GM18505 (cell line): ENCODE measurements at regions not wholly inside any gene's neighbourhood (a gene's known extent, or its start where the extent isn't known, plus 50 kb on each side); places are given as distances from the start of the nearest gene placed in this dataset.

ENCODE experiments used
- ATAC-seq: cut with Tn5 transposase; IDR thresholded peaks from one replicate; pipeline ENCODE4 v1.9.1; 2021; ENCODE audit not compliant: unreplicated experiment
- POLR2A ChIP-seq: IDR thresholded peaks from 4 replicates; pipeline ENCODE4 v1.6.1; 2011; ENCODE audit warnings: borderline replicate concordance; ENCODE audit not compliant: insufficient read depth, insufficient read length; ENCODE audit errors: extremely low read depth

GRCh38 chrX:9249051-9249846, 215.3 kb upstream of the FAM9B start:
- no peak for ATAC-seq
- TF ChIP-seq POLR2A, result no peak

GRCh38 chrX:9252182-9252581, 212.7 kb upstream of the TBL1X start:
- TF ChIP-seq POLR2A, result no peak
- no peak for ATAC-seq

GRCh38 chrX:9253211-9253610, 211.6 kb upstream of the TBL1X start:
- no peak for ATAC-seq

DNA sequence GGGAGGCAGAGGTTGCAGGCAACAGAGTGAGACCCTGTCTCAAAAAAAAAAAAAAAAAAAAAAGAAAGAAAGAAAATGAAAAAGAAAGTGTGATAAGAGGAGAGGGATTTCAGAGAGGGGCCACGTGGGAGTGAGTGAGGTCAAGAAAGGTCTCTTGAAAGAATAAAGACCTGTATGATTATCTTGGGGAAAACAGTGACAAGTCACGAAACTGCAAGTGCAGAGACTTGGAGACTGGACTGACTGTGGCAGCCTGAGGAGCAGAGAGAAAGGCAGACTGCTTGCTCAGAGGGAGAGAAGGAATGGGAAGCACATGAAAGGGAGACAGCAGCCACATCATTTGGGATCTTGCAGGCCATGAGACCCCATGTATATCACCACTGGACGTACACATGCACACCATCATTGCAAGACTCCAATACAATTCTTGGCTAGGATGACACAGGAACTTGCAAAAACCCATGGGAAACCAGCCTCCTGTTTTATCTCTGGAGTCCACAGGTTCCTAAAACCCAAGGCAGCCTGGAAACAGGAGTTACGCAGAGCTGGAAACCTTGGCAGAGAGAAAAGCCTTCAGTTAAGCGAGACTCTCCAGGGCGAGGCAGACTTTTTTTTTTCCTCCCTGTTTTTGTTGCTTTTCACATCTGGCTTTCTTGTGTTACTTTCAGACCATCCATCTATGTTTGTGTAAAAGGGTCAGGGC, 207.0 kb upstream of the TBL1X start:
- no peak for ATAC-seq
- TF ChIP-seq POLR2A, result no peak

More at GRCh38 chrX:9253211-9253610, 211.6 kb upstream of the TBL1X start:
- no peak for TF ChIP-seq POLR2A

DNA sequence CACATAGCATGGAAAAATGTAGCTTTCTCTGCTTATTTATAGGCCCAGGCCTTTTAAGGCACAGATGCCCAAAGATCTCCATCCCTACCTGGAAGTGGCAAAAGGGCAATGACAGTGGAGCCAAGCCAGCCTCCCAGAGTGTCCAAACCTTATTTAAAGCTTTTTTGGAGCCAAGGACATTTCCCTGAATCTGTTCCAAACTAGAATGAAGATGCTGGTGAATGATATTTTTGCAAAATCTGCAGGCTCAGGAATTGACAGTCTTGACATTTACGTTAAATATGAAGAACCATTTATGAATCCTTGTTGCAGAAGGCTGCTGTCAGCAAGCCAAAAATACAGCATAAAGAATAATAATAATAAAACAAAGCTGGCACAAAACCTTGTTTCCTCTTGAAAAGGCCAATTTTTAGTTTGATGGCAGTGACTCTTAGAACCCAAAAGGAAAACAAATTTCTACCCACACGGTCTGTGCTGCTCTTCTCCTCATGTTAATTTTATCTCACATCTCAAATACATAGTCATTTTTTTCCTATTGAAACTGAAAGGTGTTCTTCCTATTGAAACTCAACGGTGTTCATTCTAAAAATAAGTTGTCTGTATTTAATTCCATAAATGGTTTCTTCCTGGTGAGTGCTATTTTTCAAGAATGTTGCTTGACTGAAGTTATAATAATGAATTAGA, 206.3 kb upstream of the TBL1X start:
- TF ChIP-seq POLR2A, result no peak
- no peak for ATAC-seq

- ATAC-seq, result no peak
- no peak for TF ChIP-seq POLR2A
These were observed 204.3 kb upstream of the TBL1X start for GRCh38 chrX:9260603-9261002.

DNA sequence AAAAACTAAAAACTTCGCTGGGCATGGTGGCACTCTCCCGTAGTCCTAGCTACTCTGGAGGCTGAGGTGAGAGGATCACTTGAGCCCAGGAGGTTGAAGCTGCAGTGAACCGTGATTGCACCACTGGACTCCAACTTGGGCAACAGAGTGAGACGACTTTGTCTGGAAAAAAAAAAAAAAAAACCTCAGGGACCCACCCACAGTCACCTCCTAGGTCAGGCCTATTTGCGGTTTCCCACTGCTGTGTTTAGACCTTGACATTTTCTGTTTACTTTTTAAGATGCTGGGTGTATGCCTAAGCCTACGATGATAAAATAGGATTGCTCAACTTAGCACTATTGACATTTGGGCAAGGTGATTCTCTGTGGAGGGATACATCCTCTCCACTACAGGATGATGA, 197.4 kb upstream of the TBL1X start:
- ATAC-seq, result no peak
- TF ChIP-seq POLR2A, result no peak

DNA sequence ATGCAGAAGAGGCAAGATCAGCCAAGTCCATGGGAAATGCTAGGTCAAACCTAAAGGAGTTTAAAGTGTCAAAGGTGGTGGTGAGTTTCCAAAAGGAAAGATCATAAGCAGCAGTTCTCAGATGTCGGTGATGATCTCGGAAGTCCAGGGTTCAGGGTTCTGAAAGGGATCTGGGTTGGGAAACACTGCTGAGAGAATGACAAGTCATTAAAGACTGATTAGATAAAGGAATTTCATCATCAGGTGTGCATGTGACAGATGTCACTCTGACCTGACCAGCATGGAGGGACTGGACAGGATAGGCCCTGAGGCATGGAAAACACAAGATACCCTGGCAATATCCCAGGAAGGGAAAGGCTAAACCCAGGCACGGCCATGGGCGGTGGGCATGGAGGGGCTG, 195.7 kb upstream of the TBL1X start:
- no peak for TF ChIP-seq POLR2A
- ATAC-seq, result no peak

DNA sequence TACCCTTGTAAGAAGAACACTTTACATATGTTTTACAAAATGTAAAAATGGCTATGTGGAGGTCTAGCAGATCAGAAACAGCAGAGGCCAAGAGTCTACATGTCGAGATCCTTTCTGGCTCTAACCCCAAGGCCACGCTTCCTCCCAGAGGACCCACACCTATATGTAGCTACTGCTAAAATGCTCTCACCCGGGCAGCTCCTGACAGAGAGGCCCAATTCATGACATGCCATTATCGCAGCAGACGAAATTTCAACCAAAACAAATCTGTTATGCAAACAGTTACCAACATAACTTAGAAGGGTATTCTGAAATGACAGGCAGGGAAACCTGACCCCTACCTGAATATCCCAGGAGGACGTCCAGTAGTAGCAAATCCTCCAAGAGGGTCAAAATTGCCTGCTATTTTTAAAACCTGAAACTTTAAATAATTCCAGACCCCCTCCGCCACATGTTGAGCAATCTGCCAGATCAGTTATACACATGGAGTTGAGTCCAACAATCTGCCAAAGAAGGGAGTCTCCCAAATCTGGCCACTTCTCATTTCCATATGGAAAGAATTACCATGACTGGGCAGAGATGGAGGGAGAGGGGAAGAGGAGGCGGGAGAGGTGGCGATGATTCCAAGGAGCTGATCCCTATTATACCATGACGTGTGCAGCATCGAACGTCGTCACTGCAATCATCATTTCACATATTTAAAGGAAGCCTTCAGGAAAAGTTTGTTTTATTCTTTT, 192.9 kb upstream of the TBL1X start:
- TF ChIP-seq POLR2A, result no peak
- no peak for ATAC-seq

DNA sequence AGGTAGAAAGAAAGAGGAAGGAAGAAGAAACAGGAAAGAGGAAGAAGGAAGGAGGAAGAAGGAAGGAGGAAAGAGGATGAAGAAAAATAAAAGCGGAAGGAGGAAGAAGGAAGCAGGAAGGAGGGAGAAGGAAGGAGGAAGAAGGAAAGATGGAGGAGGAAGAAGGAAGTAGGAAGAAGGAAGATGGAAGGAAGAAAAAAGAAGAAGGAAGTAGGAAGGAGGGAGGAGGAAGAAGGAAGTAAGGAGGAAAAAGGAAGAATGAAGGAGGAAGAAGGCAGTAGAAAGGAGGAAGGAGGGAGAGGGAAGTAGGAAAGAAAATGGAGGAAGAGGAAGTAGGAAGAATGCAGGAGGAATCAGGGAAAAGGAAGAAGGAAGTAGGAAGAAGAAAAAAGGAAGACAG, 191.1 kb upstream of the TBL1X start:
- ATAC-seq, result no peak
- TF ChIP-seq POLR2A, result no peak

DNA sequence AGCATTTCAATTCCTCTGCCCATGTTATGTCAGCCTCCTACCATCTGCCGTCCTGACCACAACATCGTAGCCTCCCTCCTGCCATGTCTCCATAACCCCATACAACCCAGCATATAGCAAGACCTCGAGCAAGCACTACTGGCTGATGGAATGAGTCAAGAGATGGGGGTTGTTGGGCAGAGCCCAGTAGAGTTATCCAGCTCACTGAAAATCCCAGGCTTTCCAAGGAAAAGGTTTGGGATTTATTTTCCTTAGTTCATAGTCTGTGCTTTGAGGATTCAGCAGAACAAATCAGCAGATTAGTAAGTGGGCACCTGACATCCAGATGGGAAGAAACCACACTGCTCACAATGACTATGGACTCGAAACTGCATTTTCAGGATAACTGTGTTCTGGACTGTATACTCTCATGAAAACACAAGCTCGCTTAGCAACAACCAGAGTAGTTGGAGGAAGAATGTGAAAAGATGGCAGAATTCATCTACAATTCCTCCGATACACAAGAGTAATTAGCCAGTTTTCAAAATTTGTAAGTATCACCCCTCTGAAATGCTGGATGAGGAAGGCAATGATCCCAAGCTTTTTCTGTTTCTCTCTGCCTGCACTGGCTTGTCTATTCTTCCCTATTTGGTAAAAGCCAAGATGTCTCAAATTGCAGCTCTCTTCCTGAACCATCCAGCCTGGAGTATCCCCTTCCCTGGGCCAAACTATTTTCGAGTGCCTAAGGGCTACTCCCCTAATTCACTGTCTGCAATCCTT, 186.2 kb upstream of the TBL1X start:
- TF ChIP-seq POLR2A, result no peak
- no peak for ATAC-seq

DNA sequence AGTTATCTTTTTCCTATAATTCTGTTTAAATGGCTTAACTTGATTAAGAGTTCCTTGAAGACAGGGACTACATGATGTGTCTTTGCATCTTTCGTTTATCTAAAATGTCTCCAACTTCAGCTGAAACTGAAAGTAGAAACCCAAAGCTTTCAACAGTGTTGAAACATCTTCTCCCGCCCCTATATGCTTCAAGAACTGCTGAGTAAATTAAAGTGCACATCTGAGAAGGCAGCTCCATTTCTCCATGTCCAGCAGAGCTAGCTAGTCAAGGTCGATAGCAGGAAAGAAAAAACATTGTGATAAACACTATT, 185.7 kb upstream of the TBL1X start:
- no peak for TF ChIP-seq POLR2A
- ATAC-seq, result no peak

GRCh38 chrX:9280831-9281230, 184.0 kb upstream of the TBL1X start:
- ATAC-seq, result no peak
- TF ChIP-seq POLR2A, result no peak

GRCh38 chrX:9282325-9282724, 182.5 kb upstream of the TBL1X start:
- ATAC-seq, result no peak
- no peak for TF ChIP-seq POLR2A
